Astrocyte of the cerebellum (primary cell): ENCODE measurements at regions not wholly inside any gene's neighbourhood (a gene's known extent, or its start where the extent isn't known, plus 50 kb on each side); places are given as distances from the start of the nearest gene placed in this dataset.
"Not testable (repeated sequence)": the region's sequence is repeated elsewhere in the genome, so short reads cannot be mapped to it uniquely, and the experiment has no call there.

Source experiments
- DNase-seq: peaks from one replicate; pipeline ENCODE4 v3.0.0-alpha.2; 2011; ENCODE audit warnings: low read depth
- H3K4me3 ChIP-seq: 2 replicates; pipeline ENCODE4 v1.5.1; 2011; ENCODE audit warnings: mild to moderate bottlenecking, low read depth, low read length, moderate library complexity
- in situ Hi-C: cut with HindIII; loops from 2 replicates; pipeline ENCODE4 v1.10.0; 2017; ENCODE audit warnings: low sequenced_read_pairs
- TF ChIP-seq, protein P1 (sequence below): IDR thresholded peaks from 2 replicates; pipeline ENCODE4 v1.5.1; 2012; ENCODE audit warnings: low read length, low read depth, moderate library complexity, mild to moderate bottlenecking; ENCODE audit errors: missing control alignments

DNA sequence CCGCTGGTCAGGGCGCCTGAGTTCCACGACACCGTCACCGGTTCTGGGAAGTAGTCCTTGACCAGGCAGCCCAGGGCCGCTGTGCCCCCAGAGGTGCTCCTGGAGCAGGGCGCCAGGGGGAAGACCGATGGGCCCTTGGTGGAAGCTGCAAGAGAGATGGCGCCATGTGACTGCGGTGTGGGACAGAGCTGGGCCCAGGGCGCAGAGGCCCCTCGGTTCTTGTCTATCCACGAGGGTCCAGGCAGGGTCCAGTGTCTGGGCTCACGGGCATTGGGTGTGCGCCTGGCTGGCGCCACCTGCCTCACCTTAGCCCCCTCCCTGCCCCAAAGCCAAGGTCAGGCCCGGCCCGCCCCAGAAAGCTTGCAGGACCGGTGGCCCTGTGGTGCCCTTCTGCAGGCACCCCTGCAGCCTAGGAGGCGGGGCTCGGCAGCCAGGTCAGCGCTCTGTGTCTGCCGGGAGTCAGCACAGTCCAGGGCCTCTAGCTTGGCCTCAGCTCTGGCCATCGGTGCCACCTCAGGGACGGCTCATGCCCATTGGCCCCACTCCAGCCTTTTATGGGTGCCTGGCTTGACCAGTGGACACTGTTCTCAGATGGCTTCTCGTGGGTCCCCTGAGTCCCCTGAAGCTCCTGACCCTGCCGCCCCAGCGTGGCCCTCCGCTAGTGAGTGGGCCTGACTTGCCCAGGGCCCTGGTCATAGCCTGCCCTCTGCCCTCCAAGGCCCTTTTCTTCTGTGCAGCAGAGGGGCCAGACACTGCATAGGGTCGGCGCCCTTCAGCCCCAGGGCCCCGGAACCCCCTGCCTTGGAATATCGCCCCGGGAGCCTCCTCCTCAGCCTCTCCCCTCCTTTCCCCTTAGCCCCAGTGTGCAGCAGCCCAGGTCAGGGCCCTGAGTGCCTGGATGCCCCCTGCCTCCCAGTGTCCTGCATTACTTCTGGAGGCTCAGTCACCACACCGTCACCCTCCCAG is 245.2 kb downstream of the TMEM121 start:
- in situ Hi-C loops, H3K4me3 ChIP-seq, DNase-seq: not testable (repeated sequence)

GRCh38 chr14:105772710-105773250 is 246.4 kb downstream of the TMEM121 start:
- H3K4me3 ChIP-seq, in situ Hi-C loops, DNase-seq: not testable (repeated sequence)

- no peak for DNase-seq
- in situ Hi-C loops, result no loop called here
- no peak overlapping the region for H3K4me3 ChIP-seq
- TF ChIP-seq, protein P1, sequence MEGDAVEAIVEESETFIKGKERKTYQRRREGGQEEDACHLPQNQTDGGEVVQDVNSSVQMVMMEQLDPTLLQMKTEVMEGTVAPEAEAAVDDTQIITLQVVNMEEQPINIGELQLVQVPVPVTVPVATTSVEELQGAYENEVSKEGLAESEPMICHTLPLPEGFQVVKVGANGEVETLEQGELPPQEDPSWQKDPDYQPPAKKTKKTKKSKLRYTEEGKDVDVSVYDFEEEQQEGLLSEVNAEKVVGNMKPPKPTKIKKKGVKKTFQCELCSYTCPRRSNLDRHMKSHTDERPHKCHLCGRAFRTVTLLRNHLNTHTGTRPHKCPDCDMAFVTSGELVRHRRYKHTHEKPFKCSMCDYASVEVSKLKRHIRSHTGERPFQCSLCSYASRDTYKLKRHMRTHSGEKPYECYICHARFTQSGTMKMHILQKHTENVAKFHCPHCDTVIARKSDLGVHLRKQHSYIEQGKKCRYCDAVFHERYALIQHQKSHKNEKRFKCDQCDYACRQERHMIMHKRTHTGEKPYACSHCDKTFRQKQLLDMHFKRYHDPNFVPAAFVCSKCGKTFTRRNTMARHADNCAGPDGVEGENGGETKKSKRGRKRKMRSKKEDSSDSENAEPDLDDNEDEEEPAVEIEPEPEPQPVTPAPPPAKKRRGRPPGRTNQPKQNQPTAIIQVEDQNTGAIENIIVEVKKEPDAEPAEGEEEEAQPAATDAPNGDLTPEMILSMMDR, result no peak
Measured at GRCh38 chr14:105773584-105773983, 247.2 kb downstream of the TMEM121 start.

DNA sequence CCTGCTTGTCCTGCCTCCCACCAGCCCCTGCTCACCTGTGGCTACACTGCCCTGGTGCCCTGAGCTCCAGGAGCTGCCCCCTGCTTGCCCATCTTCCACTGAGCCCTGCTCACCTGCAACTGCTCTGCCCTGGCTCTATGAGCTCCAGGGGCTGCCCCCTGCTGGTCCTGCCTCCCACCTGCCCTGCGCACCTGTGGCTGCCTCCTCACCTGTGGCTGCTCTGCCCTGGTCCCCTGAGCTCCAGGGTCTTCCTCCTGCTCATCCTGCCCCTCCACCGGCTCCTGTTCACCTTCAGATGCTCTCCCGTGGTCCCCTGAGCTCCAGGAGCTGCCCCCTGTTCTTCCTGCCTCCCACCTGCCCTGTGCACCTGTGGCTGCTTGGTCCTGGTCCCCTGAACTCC is 247.6 kb downstream of the TMEM121 start:
- TF ChIP-seq, protein P1, result no peak
- no peak for DNase-seq
- in situ Hi-C loops, result no loop called here

GRCh38 chr14:105774585-105775348 is 248.4 kb downstream of the TMEM121 start:
- DNase-seq, in situ Hi-C loops, H3K4me3 ChIP-seq: not testable (repeated sequence)

More for the DNA sequence above, 247.6 kb downstream of the TMEM121 start:
- no peak overlapping the region for H3K4me3 ChIP-seq

DNA sequence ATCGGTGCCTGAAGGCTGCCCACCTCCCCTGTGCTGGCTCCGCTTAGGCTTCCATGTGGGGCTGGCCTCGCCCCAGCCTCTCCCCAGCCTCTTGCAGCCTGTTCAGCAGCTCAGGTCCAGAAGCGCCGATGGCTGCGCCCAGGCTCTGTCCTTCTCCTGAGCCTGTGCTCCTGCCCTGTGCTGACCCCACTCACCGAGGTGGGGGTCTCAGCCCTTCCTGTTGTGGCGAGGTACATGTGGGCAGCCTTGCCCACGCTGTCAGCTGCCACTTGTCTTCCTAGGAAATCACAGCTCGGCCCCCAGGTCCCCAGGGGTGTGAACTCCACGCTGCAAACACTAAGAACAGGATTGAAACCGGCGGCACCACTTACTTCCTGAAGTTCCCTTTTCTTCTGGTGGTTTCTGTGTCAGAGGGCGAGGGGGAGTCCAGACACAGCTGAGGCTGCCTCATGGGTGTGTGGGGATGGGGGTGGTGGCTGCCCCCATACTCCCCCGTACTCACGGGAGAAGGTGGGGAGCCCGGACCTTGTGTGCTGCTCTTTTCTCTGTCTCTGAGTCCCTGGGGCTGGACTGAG is 249.1 kb downstream of the TMEM121 start:
- H3K4me3 ChIP-seq, in situ Hi-C loops, DNase-seq: not testable (repeated sequence)

DNA sequence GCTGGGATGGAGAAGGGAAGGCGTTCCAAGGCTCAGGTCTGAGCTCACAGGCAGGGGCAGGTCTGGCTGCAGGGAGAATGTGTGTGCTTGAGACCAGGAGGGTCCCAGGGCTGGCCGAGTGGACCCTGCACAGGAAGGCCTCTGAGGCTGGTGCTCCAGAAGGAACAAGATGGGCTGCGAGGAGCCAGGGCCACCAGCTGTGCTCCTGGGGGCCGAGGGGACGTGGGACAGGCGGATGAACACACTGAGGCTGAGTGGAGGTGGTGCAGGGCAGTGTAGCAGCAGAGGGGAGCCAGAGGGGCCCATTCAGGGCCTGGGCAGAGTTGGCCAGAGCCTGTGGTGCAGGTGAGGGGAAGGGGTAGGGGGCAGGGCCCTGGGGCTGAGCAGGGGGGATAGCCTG is 249.7 kb downstream of the TMEM121 start:
- in situ Hi-C loops, DNase-seq, H3K4me3 ChIP-seq: not testable (repeated sequence)

- in situ Hi-C loops, result no loop called here
- H3K4me3 ChIP-seq, result no peak overlapping the region
- DNase-seq, result no peak
- TF ChIP-seq, protein P1, result no peak
Measured at GRCh38 chr14:105776924-105777323, 250.5 kb downstream of the TMEM121 start.

DNA sequence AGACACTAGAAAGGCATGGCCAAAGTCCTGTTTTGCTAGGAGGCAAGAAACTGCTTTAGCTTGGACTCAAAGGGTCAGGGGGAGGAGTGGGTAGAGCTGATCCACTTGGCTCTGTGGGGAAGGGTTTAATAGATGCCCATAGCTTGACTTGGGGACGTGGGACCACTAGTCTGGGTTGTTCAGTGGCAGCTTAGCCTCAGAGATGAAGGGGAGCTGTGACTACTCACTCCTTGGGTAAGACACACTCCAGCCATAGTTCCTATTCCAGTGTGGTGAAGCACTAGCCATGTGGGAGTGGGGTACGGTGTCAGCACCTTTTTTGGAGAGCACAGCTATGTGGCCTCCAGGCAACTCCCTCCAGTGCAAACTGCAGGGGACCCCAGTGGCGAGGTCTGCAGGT is 257.3 kb downstream of the TMEM121 start:
- no peak overlapping the region for H3K4me3 ChIP-seq
- in situ Hi-C loops, result no loop called here
- TF ChIP-seq, protein P1, result no peak
- DNase-seq, result no peak
